DLD1 (cell line): ENCODE measurements at regions not wholly inside any gene's neighbourhood (a gene's known extent, or its start where the extent isn't known, plus 50 kb on each side); places are given as distances from the start of the nearest gene placed in this dataset.
"Not testable (repeated sequence)": the region's sequence is repeated elsewhere in the genome, so short reads cannot be mapped to it uniquely, and the experiment has no call there.

ENCODE experiments used
- in situ Hi-C: cut with HindIII; loops from 2 replicates; pipeline ENCODE4 v1.10.0; 2017; ENCODE audit warnings: low sequenced_read_pairs

DNA sequence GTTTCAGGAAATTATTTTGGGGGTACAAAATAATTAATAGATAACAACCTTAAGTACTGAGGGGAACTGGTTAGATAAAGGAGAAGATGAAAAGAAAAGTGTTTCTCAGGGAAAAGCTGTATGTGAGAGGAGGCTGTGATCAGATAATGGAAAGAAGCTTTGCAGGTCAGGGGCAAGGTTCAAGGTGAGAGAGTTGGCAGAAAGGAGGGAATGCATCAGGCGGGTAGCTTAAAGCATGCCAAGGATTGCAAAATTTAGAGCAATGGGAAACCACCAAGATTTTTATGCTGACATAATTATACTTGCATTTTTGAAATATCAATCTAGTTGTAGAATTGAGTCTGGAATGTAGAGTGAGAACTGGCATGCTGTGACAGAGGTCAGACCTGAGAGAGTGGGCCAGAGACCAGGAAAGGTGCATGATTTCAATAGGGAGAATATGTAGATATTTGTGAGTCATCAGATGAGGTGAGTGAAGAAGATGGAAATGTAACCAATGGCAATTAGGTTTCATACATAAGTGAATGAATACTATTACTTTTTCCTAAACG is 508.7 kb downstream of the TRIML1 start:
- in situ Hi-C loops, result loop anchor here (5.0 kb wide), 1 partner anchor 94 kb away; no protein-coding TSS in a partner anchor

DNA sequence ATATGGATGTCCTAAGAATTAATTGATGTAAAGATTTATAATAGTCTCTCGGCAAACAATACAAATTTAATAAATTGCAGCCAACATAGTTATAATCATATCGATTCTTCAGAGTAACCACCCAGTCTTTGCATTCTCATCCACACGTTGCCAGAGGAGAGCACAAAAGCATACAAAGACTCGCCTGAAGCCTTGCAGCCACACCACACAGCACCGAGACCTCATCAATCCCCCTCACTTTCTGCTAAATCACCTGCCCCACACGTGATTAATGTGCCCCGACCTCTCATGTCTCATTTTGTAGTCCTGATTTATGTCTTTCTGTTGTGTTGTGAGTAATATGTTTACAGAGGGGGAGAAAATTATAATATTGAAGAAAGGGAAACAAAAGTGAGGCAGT is 510.4 kb downstream of the TRIML1 start:
- in situ Hi-C loops, result loop anchor here (5.0 kb wide), 1 partner anchor 93 kb away; no protein-coding TSS in a partner anchor

DNA sequence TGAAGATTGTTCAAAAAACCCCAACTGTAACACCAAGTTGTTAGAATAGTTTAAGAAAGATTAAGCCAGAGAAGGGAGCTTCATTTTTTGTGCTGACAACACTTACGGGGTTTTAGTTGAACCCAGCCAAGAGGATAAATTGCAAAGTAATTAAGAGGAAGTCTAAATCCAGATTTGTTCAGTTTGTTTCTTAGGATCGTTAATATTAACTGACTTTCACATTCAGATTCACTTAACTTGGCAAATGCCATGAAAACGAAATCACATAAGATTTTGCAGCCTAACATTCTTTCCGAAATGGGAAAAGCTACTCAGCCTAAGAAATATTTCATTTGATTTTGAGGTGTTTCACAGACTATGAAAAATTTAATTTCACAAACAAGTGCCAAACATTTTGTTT is 511.3 kb downstream of the TRIML1 start:
- in situ Hi-C loops, result no loop called here

DNA sequence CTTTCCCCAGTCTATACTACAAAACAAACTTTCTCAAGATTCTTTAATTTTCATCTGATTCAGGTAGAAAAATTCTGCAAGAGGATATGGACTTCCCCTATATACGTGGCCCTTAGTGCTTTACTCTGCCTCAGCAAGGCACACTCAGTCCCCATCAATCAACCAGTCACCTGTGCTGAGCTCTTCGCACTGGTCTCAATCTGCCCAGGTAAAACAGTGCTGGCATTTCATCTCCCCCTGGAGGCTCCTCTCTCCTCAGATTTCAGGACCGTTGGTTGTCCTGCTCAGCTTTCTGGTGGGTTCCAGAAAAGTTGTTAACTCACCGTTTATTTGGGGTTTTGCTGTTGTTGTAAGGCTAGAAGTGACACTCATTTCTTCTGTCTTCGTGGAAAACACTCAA is 518.1 kb downstream of the TRIML1 start:
- in situ Hi-C loops, result no loop called here

DNA sequence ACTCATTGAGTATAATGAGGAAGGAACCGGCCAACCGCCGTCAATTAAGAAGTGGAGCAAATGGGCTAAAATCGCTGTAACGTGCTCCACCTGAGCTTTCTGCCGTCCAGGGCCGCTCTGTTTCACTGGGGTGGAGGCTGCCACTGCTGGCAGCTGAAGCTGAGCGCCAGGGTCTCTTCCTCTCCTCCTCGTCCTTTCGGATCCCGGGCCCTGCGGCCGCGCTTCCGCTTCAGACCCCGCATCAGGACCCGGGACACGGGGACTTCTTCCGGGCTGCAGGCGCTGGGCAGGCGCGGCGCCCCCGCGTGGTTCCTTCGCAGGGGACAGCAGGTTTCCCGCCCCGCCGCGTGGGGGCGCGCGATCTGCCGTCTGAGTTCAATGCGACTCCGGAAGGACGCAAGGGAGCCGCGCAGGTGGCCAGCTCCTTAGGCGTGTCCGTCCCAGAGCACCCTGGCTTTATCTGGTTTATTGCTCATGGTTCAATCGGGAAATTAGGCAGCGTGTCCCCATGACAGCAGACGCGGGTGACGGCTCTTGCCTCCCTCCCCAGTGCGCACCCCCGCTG is 519.8 kb downstream of the TRIML1 start:
- in situ Hi-C loops, result no loop called here

DNA sequence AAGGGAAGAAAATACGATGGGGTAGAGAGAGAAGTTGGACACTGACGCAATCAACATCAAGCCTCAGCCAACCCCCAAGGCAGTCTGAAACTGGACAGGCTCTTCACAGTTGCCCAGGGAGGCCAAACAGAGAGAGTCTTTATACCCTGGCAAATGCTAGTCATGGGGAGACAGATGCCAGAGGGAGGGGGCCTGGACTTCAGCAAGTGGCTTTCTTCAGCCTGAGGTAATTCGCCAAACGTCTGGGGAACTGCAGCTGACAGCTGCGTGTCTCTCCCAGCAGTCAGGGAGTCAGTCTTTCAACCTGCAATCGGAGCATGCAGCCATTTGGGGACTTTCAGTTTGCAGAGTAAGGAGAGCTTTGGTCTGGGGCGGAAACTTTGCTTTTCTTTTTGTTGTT is 521.6 kb downstream of the TRIML1 start:
- in situ Hi-C loops, result no loop called here

DNA sequence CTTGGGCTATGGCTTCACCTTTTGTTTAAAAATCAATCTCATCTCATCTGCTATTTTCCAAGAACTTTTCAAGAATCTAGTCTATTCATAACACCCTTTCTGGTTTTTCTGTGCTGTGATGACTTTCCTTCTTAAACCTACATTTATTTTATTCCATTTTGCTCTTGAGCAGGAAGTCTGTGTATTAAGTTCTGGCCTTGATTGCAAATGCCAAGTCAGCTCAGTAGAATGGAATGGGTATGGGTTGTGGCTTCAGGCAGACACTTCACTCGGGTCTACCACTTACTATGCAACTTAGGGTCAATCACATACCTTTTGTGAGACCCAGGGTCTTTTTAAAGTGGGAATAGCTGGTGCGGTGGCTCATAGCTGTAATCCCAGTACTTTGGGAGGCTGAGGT is 522.3 kb downstream of the TRIML1 start:
- in situ Hi-C loops, result no loop called here

DNA sequence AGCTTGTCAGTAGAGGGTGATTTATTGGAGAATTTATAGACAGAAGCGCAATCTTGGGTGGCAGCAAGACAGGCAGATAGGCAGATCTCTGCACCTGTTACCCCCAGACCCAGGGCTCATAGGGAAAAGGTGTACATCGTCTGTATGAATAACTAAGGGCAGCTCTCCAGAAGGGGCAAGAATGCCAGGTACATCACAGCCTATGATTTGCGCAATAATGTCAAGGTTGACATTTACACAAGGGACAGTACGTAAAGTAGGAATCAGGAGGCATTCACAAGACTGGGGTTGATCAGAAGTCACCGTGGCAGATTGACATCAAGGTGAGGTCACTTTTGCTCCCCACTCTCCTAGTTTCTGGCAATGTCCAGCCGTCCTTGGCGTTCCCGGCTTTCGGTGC is 524.1 kb downstream of the TRIML1 start:
- in situ Hi-C loops, result no loop called here

DNA sequence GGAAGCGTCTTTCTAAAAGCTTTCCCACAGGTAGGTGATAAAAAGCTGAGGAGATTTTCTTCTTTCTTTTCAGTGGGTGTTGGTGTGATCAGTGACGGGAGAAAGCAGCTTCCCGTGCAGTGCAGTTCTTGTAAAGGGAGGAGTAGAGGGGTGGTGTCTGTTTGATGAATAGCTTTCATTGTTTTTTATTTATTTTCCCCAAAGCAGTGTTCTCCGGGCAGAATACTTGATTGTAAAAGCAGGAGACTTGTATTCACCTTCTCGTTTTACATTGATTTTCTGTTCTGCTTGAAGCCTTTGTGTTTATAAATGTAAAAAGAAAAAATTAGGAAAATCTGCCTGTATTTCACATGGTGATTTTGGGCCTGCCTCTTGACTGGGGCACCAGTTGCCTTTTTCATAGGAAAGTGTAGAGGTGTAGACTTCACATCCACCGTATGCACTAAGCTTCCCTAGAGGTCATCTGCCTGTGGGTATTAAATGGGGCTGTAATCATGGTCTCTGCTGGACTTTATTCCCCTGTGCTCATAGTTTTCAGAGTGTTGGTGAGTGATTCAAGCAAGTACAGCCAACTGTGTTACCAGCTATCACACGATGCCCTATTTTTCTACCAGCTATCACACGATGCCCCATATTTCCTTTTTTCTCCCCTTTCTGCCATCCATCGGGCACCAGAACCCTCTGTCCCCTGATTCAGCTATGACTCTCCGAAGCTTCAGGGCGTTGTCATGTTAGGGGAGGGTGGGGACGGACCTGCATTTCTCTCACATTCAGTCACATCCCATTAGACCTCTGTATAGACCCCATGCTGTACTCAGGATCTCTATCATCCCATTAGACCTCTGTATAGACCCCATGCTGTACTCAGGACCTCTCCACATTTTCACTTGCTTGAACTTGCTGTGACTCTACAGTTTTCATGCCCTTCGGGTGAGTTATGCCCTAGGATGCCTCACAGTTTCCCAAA is 526.5 kb downstream of the TRIML1 start:
- in situ Hi-C loops, result no loop called here

DNA sequence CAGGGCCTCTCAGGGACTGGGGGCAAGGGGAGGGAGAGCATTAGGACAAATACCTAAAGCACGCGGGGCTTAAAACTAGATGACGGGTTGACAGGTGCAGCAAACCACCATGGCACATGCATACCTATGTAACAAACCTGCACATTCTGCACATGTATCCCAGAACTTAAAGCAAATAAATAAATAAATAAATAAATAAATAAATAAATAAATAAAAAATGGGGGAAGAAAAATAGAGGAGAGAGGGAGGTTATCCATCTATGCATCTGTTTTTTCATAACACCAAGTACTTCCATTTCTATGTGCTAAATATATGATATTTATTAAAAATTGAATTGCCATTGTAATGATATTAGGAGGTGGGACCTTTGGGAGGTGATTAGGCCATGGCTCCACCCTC is 539.5 kb downstream of the TRIML1 start:
- in situ Hi-C loops, result not testable (repeated sequence)

DNA sequence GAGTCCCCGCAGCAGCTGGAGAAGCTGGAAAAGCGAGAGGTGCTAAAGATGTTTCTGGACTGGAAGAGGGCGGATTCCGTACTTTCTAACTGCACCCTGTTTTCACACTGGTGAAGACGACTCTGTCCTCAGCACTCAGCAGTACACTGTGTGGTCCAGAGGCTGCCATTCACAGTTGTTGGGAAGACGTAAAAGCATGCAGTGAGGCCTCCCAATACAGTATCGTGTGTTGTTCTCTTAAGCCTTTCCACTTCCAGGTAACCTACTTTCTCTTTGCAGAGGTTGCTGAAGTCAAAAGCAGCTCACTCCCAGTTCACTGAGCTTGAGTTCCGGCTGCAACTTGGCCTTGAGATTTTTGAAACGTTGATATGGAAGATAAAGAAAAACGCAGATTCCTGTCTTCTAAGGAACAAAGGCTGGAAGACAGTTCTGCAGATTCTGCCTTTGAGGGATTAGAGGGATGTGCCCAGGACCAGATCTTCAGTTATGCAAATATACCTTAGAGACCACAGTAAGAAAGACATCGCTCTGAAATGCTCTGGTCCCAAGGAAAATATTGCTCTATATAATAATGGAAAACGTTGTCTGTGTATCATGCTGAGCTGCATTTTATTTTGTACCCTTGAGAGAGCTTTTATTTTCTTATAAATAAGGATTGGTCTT is 540.9 kb downstream of the TRIML1 start:
- in situ Hi-C loops, result no loop called here

DNA sequence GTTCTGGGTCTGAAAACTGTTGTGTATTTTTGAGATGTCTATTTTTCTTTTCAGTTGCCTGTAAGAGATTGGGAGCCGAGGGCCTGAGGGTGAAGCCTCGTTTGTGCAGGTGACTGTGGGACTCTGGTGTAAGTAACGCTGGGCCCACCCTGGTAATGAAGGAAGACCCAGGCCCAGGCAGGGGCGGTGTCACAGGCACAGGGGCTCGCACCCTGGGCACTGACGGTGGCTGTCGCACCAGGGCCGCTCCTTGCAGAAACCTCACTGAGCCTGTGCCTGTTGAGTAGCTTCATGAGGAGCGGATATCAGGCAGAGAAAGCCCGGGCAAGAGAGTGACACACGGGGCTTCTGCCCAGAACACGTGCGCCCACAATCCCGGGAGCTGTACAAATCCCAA is 541.4 kb downstream of the TRIML1 start:
- in situ Hi-C loops, result no loop called here

DNA sequence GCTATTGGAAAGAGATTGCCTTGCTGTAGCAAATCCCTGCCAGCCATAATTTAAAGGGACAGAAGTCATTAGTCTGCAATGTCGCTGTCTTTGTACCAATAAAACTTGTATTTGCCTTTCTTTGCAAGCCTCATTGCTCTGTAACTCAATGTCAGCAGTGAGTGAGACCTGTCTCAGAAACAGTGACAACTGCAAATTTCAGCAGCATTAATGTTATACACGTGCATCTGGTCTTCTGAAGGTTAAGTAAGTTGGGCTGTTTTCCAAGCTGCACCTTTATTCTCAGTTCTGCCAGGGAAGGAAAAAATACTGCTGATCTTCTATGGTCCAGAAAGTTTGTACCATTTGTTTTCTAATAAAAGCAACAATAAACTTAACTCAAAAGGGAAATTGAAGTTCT is 543.1 kb downstream of the TRIML1 start:
- in situ Hi-C loops, result no loop called here

DNA sequence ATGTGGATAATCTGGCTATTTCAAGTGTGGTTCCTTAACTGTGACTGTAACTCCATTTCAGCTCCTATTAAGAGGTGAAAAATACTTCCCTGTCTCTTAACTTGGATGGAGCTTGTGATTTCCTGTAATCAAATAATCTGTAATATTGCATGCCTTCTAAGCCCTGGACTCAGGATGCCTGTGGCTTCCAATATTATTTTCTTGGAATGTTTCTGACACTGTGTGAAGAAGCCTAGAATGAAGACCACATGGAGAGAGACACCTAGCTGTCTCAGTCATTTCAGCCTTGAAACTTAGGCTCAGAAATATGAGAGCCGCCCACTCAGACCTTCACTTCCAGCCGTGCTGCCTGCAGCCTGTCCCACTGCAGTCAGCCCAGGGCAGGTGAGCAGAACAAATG is 544.3 kb downstream of the TRIML1 start:
- in situ Hi-C loops, result no loop called here

DNA sequence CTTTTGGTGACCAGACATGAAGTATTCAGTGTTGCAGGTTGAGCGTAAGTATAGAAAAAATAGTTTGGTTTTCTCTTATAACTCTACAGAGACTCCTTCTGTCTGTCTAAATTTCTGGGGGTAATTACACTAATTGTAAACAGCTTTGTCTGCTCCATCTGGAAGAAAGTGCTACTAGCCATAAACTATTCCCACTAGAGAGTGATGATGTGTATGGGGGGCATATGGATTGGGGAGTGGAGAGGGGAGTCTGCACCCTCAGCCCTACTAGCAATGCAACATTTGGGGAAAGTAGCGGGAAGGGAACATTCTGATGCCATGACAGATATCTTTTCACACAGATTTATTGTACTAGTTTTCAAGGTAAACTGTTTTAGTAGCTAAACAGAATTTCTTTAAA is 549.7 kb downstream of the TRIML1 start:
- in situ Hi-C loops, result no loop called here

DNA sequence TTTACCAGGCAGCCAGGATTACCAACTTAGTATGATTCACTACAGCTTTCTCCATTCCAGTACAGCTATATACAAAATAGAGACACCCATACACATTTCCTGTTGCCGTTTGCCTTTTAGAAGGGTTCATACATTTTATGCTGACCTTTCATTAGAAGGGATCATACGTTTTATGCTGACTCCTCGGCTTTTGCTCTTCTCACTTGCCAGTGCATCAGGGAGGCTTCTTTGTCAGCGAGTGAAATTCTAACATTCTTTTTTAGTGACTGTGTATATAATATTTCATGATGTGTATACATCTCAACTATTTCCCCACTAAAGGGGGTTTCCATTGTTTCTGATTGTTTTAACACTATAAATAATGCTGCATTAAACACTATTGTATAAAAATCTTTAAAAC is 552.6 kb downstream of the TRIML1 start:
- in situ Hi-C loops, result no loop called here

DNA sequence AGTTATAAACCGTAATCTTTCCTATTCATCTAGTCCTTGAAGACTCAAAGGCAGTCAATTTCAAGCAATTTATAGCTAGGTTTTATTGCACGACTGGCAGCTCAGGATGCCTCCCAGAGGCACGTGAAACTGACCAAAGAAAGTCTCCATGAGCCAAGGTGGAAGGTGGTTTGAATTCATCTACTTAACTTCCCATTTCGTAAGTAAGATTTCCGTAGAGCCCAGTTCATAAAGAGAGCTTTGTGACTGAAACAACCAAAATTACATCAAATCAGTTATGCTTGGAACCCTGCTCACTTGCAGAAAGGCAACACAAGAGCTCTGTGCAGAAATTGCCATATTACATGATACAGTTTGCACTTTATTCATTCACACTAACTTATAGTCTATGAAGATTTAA is 556.0 kb downstream of the TRIML1 start:
- in situ Hi-C loops, result no loop called here

DNA sequence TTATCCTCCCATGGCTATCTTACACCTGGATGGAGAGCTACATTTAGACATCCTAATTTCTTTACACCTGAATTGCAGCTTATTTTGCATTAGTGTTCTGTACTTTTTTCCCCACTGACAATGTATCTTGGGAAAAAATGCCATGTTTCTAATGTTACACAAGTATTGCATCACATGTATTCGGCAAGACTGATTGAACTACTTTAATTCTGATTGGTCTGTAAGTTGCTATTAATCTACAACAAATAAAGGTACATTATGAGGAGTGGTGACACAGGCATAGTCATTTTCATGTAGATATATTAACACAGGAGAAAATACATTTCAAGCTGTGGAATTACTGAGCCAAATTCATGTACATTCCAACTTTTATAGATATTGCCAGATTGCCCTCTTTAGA is 558.0 kb downstream of the TRIML1 start:
- in situ Hi-C loops, result no loop called here

DNA sequence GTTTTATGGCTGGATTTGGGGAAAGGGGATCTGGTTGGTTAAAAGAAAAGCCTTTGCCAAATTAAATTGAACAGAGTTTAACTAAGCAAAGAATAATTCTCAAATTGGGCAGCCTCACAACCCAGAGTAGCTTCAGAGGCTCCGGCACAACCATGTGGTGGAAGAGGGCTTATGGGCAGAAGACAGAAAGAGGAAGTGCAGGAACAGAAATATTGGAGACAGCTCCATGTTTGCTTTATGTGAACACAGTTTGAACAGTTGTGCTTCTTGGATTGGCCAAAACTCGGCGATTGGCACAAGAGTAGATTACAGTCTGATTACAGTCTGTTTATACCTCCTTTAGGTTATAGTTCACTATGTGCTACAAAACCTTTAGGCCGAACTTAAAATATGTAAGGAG is 562.7 kb downstream of the TRIML1 start:
- in situ Hi-C loops, result no loop called here

DNA sequence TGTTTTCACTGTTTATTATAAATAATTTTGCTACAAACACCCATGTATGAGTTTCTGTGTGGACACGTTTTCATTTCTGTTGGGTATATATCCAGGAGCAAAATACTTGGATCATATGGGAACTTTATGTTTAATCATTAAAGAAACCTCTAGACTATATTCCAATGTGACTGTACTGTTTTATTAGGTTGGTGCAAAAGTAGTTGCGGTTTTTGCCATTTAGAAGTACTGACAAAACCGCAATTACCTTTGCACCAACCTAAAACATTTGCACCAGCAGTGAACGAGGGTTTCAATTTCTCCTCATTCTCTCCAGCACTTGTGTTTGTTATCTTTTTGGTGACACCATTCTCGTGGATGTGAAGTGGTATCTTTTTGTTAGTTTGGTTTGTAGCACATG is 565.0 kb downstream of the TRIML1 start:
- in situ Hi-C loops, result no loop called here

DNA sequence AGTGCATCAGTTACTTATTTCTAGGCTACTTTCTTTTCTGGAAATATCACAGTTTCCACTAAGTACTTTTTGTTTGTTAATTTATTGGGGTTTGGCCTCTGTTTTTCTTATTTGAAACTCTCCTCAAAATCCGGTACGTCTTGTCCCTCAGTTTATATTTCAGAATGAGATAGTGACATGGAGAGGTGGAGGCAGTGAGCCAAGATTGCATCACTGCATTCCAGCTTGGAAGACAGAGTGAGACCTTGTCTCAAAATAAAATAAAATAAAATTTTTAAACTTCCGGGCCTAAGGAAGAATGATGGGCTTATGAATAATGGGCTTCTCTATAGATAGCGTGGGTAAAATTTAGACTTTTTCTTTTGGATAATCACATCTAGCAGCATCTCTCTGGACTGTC is 567.8 kb downstream of the TRIML1 start:
- in situ Hi-C loops, result no loop called here

DNA sequence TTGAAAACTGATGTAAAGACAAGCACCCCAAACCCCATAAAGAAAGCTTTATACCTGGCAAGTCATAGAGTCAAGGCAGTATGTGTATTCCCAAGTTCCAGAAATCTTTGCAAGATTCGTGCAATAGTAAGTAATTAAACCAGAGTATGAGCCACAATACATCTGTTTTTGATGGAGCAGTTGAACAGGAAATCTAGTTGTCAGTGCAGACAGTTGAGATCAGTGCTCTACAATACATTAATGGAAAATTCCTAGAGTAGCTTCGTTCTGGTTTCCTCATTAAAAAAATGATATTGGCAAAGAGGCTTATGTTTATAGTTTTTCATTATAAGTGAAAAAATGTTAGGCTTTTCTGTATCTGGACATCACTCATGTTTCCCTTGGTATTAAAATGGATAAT is 575.3 kb downstream of the TRIML1 start:
- in situ Hi-C loops, result no loop called here
